GM13977 (cell line): ENCODE measurements at regions not wholly inside any gene's neighbourhood (a gene's known extent, or its start where the extent isn't known, plus 50 kb on each side); places are given as distances from the start of the nearest gene placed in this dataset.
"Not testable (repeated sequence)": the region's sequence is repeated elsewhere in the genome, so short reads cannot be mapped to it uniquely, and the experiment has no call there.

ENCODE experiments used
- DNase-seq: peaks from one replicate; pipeline ENCODE4 v3.0.0; 2012; ENCODE audit warnings: low spot score
- in situ Hi-C: fragments of 300-500 bp; cut with MboI; formaldehyde crosslinking; loops from one replicate; pipeline ENCODE4 v1.12.0; 2022; ENCODE audit warnings: low sequenced_read_pairs, low pct_unique_long_range_greater_than_20kb, mixed read lengths, inconsistent platforms; ENCODE audit not compliant: unreplicated experiment
- TF ChIP-seq, protein P1 (sequence below): IDR thresholded peaks from 2 replicates; pipeline ENCODE4 v1.5.1; 2012; ENCODE audit warnings: mild to moderate bottlenecking, control low read depth; ENCODE audit not compliant: insufficient read depth; ENCODE audit errors: extremely low read depth, missing control alignments

DNA sequence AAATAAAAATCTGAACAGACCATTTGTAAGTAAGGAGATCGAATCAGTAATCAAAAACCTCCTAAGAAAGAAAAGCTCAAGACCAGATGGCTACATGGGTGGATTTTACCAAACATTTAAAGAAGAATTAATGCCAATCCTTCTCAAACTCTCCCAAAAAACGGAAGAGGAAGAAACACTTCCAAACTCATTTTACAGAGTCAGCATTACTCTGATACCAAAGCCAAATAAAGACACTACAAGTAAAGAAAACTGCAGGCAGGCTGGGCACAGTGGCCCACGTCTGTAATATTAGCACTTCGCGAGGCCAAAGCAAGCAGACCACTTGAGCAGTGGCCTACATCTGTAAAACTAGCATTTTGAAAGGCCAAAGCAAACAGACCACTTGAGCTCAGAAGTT, 159.8 kb downstream of the DPY19L2 start:
- in situ Hi-C loops: no loop called here
- TF ChIP-seq, protein P1, sequence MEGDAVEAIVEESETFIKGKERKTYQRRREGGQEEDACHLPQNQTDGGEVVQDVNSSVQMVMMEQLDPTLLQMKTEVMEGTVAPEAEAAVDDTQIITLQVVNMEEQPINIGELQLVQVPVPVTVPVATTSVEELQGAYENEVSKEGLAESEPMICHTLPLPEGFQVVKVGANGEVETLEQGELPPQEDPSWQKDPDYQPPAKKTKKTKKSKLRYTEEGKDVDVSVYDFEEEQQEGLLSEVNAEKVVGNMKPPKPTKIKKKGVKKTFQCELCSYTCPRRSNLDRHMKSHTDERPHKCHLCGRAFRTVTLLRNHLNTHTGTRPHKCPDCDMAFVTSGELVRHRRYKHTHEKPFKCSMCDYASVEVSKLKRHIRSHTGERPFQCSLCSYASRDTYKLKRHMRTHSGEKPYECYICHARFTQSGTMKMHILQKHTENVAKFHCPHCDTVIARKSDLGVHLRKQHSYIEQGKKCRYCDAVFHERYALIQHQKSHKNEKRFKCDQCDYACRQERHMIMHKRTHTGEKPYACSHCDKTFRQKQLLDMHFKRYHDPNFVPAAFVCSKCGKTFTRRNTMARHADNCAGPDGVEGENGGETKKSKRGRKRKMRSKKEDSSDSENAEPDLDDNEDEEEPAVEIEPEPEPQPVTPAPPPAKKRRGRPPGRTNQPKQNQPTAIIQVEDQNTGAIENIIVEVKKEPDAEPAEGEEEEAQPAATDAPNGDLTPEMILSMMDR: no peak

DNA sequence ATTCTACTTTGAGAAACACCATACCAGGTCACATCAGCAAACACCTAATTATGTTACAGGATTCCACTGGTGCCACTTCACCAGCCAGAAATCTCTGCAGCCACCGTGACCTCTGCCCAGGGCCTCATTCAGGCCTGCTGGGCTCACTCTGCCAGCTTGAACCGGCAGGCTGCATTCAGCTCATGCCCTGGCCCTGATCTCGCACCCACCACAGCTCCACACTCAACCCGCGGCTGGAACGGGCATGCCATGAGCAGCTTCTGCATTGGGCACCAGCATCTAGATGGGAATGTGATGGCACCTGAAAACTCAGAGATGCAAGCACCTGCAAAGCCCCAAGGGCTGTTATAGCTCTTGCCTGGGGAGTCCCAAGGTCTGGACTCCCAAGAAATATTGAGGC, 168.7 kb downstream of the DPY19L2 start:
- no peak for DNase-seq
- TF ChIP-seq, protein P1: no peak
- in situ Hi-C loops: no loop called here

More for the DNA sequence above, 159.8 kb downstream of the DPY19L2 start:
- DNase-seq: no peak

DNA sequence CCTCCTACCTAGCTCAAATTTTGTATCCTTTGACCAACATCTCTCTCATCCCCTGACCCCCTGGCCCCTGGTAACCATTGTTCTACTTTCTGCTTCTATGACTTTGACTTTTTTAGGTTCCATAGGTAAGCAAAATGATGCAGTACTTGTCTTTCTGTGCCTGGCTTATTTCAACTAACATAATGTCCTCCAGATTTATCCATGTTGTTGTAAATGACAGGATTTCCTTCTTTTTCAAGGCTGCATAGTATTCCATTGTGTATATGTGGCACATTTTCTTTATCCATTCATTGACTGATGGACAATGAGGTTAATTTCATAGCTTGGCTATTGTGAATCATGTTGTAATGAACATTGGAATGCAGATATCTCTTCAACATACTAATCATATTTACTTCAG, 170.1 kb downstream of the DPY19L2 start:
- in situ Hi-C loops: no loop called here

DNA sequence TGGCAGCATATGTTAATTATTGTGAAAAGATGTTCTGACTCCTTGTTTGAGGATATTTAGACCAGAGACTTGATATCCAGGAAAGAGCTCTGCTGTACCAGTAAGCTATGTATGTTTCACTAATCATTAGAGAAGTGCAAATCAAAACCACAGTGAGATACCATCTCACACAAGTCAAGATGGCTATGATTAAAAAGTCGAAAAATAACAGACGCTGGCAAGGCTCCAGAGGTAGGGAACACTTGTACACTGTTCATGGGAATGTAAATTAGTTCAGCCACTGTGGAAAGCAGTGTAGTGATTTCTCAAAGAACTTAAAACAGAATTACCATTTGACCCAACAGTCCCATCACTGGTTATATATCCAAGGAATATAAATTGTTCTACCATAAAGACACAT, 171.6 kb downstream of the DPY19L2 start:
- in situ Hi-C loops: no loop called here
- TF ChIP-seq, protein P1: no peak
- no peak for DNase-seq

More for the DNA sequence above, 170.1 kb downstream of the DPY19L2 start:
- TF ChIP-seq, protein P1: no peak
- no peak for DNase-seq

DNA sequence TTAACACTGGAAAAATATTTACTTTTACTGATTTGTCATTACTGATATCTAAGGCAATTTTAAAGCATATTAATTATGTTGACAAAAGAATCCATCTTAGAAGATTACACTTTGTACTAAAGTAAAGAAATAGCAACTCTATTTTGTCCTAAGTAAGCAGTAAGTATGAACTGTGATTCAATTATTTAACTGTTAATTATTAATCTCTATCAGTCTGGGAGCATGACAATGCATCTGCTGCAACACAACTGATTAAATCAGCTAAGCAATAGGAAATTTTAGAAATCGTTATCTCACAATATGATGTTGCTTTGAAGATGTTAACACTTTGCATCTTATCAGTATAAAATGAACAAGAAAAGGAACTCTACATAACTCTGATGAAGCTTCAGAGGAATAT, 172.3 kb downstream of the DPY19L2 start:
- DNase-seq: no peak
- TF ChIP-seq, protein P1: no peak
- in situ Hi-C loops: no loop called here

DNA sequence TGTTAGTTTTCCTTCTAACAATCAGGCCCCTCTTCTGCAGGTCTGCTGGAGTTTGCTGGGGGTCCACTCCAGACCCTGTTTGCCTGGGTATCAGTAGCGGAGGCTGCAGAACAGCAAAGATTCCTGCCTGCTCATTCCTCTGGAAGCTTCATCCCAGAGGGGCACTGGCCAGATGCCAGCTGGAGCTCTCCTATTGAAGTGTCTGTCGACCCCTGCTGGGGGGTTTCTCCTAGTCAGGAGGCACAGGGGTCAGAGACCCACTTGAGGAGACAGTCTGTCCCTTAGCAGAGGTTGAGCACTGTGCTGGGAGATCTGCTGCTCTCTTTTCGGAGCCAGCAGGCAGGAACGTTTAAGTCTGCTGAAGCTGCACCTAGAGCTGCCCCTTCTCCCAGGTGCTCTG, 174.9 kb downstream of the DPY19L2 start:
- in situ Hi-C loops, DNase-seq: not testable (repeated sequence)

DNA sequence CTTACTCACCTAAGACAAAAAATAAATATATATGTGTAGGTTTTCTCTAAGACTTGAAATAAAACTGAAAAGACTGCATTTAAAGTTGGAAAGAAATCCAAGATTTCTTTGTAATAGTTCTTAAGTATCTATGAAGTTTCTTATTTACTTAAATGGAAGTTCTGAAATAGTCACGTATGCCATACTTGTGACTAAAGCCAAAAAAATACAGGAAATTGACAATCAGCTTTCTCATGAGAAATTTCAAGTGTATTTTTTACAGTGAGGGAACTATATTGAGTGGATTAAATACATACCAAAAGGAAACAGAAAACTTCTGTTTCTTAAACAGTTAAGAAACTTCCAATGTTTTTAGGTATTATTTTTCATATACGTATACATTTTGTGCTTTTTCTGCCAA, 188.1 kb downstream of the DPY19L2 start:
- in situ Hi-C loops: no loop called here
- TF ChIP-seq, protein P1: no peak

More for the DNA sequence above, 188.1 kb downstream of the DPY19L2 start:
- DNase-seq: no peak
